BE2C (cell line): ENCODE measurements at regions not wholly inside any gene's neighbourhood (a gene's known extent, or its start where the extent isn't known, plus 50 kb on each side); places are given as distances from the start of the nearest gene placed in this dataset.

Experiments
- DNase-seq: peaks from one replicate; pipeline ENCODE4 v3.0.0-alpha.2; 2020
- H3K27me3 ChIP-seq: fragments of 250-450 bp; sonication (Bioruptor Pico); 2 replicates; pipeline ENCODE4 v1.5.1; 2020; ENCODE audit warnings: mild to moderate bottlenecking
- H3K36me3 ChIP-seq: fragments of 250-450 bp; sonication (Bioruptor Pico); 2 replicates; pipeline ENCODE4 v1.5.1; 2020; ENCODE audit warnings: mild to moderate bottlenecking
- H3K4me1 ChIP-seq: fragments of 250-450 bp; sonication (Bioruptor Pico); 2 replicates; pipeline ENCODE4 v1.5.1; 2020
- H3K4me3 ChIP-seq: 2 replicates; pipeline ENCODE4 v1.5.1; 2011; ENCODE audit warnings: low read depth, low read length
- H3K9me3 ChIP-seq: fragments of 250-450 bp; sonication (Bioruptor Pico); 2 replicates; pipeline ENCODE4 v1.5.1; 2020
- TF ChIP-seq, protein P1 (sequence below): IDR thresholded peaks from 2 replicates; pipeline ENCODE4 v1.5.1; 2012; ENCODE audit warnings: mild to moderate bottlenecking, low read depth, low read length

DNA sequence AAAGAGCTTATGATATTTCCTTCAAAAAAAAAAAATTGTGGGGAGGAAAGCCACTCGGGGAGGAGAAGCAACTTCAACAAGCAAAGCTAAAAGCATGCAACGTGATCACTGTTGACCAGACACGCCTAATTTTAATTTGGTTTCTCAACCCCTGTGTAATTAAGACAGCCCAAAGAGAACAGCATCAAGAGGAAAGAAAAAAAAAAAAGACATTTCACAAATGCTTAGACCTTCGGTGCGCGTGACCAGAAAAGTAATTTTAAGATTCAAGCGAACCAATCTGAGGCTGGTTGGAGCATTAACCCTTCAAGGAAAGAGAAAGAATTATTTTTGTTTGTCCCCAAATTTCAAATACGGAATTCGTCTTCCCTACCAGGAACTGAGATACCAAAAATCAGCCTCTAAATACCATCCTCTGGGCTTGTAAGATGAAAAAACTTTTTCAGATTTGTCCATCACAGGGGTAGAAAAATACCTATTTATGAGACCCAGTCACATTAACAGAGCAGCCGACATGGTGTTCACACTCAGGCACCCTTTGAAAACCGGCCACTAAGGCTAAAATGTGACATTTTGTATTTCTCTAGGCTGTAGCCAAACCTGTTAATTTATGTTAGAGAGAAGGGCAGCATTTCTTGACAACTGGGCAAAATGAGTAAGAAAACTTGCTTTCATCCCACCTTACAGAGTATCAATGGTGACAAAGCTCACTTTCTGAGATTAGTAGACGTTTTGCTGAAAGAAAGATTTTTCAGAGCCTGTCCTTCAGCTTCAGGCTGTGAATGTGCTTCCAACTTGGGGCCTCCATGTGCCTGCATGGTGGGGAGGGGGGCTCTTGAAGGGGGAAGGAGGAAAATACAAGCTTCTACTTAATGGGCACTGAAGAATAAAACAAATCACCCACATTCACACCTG, 179.9 kb upstream of the KLF14 start:
- H3K4me1 ChIP-seq: no peaks in the 10 kb centered on the region
- no peaks in the 10 kb centered on the region for H3K9me3 ChIP-seq
- DNase-seq: no peak
- no peaks in the 10 kb centered on the region for H3K27me3 ChIP-seq
- TF ChIP-seq, protein P1, sequence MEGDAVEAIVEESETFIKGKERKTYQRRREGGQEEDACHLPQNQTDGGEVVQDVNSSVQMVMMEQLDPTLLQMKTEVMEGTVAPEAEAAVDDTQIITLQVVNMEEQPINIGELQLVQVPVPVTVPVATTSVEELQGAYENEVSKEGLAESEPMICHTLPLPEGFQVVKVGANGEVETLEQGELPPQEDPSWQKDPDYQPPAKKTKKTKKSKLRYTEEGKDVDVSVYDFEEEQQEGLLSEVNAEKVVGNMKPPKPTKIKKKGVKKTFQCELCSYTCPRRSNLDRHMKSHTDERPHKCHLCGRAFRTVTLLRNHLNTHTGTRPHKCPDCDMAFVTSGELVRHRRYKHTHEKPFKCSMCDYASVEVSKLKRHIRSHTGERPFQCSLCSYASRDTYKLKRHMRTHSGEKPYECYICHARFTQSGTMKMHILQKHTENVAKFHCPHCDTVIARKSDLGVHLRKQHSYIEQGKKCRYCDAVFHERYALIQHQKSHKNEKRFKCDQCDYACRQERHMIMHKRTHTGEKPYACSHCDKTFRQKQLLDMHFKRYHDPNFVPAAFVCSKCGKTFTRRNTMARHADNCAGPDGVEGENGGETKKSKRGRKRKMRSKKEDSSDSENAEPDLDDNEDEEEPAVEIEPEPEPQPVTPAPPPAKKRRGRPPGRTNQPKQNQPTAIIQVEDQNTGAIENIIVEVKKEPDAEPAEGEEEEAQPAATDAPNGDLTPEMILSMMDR: no peak
- H3K36me3 ChIP-seq: no peaks in the 10 kb centered on the region
- H3K4me3 ChIP-seq: no peak overlapping the region

DNA sequence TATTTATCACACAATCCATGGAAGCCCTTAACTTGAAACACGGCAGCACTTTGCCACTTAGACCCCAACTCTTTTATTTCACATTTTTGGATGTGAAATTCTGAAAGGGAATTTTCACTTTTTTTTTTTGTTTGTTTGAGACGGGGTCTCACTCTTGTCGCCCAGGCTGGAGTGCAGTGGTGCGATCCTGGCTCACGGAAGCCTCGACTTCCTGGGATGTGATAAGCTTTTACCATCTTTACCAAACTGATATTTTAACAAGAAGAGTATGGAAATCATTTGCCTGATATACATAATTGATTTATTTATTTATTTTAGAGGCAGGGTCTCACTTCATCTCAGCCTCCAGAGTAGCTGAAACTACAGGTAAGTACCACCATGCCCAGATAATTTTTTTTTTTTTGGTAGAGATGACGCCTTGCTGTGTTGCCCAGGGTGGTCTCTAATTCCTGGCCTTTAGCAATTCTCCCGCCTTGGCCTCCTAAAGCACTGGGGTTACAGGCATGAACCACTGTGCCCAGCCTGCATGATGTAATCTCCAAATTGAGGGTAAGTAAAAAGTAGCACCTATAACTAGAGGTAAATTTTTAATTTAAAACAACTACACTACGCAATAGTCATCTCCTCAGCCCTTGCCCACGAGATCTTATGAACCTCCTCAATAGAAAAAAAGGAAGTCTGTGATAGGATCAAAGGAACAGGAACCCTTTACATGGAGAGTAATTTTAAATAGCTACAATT, 180.7 kb upstream of the KLF14 start:
- H3K4me3 ChIP-seq: no peak overlapping the region
- no peaks in the 10 kb centered on the region for H3K4me1 ChIP-seq
- H3K36me3 ChIP-seq: no peaks in the 10 kb centered on the region

DNA sequence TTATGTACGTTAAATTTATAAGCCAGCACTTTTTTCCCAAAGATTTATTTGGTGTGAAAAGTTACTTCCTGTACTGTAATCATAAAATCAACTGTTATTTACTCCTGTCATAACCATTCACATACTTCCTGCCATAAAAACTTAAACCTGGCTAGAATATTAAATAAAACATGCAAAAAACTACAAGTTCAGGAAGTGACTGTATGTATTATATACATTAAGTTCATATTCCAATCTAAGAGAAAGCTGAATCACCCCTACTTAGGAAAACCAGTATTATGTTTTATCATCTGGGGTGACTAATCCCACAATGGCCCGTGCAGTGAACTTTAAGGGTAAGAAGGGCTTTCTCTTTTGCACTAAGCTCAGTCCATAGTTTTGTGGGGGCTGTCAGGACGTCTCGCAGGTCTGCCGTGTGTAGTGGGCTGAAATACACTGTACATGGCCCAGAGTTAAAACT, 183.7 kb upstream of the KLF14 start:
- no peak for DNase-seq
- H3K27me3 ChIP-seq: no peaks in the 10 kb centered on the region
- H3K4me3 ChIP-seq: no peak overlapping the region
- no peaks in the 10 kb centered on the region for H3K36me3 ChIP-seq
- H3K4me1 ChIP-seq: peaks cover under 1% of the 10 kb centered on the region; the same call in 1 of the 2 replicates
- TF ChIP-seq, protein P1: no peak
- H3K9me3 ChIP-seq: no peaks in the 10 kb centered on the region

More for the DNA sequence above, 180.7 kb upstream of the KLF14 start:
- no peaks in the 10 kb centered on the region for H3K27me3 ChIP-seq
- TF ChIP-seq, protein P1: no peak
- no peak for DNase-seq
- H3K9me3 ChIP-seq: no peaks in the 10 kb centered on the region

DNA sequence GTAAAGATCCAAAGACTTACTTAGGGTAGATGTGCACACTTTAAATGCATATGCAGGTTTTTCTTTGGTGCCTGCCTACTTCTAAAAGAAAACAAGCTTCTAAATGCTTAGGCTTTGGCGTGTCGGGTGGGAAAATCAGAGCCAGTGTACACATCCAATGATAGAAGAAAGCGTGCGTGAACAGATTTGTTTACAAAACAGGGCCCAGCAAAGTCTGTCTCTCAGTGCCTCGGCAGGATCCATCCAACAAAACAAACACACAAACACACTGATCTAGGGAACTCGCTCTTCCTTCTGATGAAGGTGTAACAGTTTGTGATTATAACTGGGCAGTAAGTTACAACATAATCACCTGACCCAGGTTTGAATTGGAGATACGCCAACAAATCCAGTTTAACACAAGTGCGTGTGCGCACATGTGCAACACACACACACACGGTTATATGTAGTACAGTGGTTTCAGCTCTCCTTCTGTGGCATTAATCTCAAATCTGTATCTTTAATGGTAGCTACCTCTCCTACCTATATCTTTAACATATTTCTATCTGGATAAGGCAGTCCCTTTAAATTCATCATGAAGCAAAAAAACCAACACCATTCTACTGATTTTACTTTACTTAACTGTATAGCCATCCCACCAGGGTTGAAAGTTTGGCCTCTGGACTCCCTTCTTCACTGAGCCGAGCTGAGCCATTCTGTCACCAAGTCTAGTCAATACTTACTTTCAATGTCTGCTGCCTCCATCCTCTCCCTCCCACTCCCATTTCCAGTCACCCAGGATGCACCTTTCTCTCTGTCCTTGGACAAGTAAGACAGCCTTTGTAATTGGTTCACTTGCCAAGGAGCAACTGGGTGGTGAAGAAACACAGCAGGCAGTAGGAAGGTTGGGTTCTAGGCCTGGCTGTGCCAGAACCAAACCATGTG, 184.4 kb upstream of the KLF14 start:
- no peak for DNase-seq
- Histone ChIP-seq H3K4me3 (no peak overlapping the region), H3K4me1 (peaks cover 3% of the 10 kb centered on the region; the same call in 1 of the 2 replicates), H3K36me3 (no peaks in the 10 kb centered on the region), H3K9me3 (no peaks in the 10 kb centered on the region), H3K27me3 (no peaks in the 10 kb centered on the region)
- TF ChIP-seq, protein P1: no peak

DNA sequence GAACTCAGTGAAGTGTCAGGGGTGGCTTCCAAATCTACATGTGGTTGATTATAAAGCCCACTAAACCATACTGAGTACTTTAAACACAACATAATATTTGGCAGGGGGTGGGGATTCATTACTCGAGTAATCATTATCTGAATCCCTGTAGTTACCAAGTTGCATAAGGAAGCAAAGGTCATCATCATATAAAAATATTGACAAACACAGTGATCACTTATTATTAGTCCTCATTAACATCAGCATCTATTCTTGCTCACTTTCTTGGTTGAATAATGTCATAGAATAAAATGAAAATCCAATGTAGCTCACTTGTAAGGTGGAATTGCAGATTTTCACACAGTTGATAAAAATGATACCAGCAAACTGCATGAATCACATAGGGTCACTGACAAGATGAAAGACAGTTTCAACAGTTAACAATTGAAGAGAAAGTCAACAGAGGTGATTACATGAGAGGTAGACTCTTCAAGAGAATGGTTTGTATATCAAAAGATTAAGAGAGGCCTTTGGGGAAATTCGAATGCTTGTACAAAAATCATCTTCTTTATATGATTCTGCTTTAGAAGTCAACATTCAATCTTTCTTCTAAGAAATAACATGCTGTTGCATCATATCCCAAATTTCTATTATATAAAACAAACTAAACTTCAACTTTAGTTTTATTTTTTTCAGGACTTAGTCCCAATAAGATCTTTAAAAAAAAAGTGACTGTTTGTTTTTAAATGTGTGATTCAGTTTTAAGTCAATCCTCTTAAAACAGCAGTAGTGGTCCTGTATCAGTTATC, 185.5 kb upstream of the KLF14 start:
- Histone ChIP-seq H3K4me1 (peaks cover 3% of the 10 kb centered on the region; the same call in 1 of the 2 replicates), H3K4me3 (no peak overlapping the region), H3K27me3 (no peaks in the 10 kb centered on the region), H3K9me3 (no peaks in the 10 kb centered on the region), H3K36me3 (no peaks in the 10 kb centered on the region)
- TF ChIP-seq, protein P1: no peak
- DNase-seq: no peak
